ENCODE measurements at regions not wholly inside any gene's neighbourhood (a gene's known extent, or its start where the extent isn't known, plus 50 kb on each side); places are given as distances from the start of the nearest gene placed in this dataset.

- no peaks in the 10 kb centered on the region for H3K36me3 ChIP-seq (replicated peaks; ENCODE audit: low read depth, low read length)
- TF ChIP-seq, protein P1, sequence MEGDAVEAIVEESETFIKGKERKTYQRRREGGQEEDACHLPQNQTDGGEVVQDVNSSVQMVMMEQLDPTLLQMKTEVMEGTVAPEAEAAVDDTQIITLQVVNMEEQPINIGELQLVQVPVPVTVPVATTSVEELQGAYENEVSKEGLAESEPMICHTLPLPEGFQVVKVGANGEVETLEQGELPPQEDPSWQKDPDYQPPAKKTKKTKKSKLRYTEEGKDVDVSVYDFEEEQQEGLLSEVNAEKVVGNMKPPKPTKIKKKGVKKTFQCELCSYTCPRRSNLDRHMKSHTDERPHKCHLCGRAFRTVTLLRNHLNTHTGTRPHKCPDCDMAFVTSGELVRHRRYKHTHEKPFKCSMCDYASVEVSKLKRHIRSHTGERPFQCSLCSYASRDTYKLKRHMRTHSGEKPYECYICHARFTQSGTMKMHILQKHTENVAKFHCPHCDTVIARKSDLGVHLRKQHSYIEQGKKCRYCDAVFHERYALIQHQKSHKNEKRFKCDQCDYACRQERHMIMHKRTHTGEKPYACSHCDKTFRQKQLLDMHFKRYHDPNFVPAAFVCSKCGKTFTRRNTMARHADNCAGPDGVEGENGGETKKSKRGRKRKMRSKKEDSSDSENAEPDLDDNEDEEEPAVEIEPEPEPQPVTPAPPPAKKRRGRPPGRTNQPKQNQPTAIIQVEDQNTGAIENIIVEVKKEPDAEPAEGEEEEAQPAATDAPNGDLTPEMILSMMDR (IDR thresholded peaks at IDR 0.05; ENCODE audit: low read depth, low read length), result no peak
- TF ChIP-seq EZH2phosphoT487 (IDR thresholded peaks at IDR 0.05; ENCODE audit: low read depth), result no peak
- H3K9ac ChIP-seq (ENCODE audit: low read length), result no peak overlapping the region
- no peaks in the 10 kb centered on the region for H3K9me3 ChIP-seq (ENCODE audit: insufficient read depth, low read length)
- peaks cover 36% of the 10 kb centered on the region for H3K27me3 ChIP-seq (ENCODE audit: low read depth, low read length)
- no peak overlapping the region for H2AFZ ChIP-seq (ENCODE audit: low read depth, low read length)
- H3K4me2 ChIP-seq (ENCODE audit: low read length), result no peak overlapping the region
- H3K4me1 ChIP-seq (ENCODE audit: low read length), result no peaks in the 10 kb centered on the region
- H3K4me3 ChIP-seq (ENCODE audit: low read length), result no peak overlapping the region
- no peak overlapping the region for H3K27ac ChIP-seq (ENCODE audit: low read length)
- no peaks in the 10 kb centered on the region for H3K79me2 ChIP-seq (ENCODE audit: low read length)
- no peaks in the 10 kb centered on the region for H4K20me1 ChIP-seq (ENCODE audit: insufficient read depth, low read length)
Measured at GRCh38 chr11:19375440-19375839, 134.7 kb upstream of the E2F8 start.

DNA sequence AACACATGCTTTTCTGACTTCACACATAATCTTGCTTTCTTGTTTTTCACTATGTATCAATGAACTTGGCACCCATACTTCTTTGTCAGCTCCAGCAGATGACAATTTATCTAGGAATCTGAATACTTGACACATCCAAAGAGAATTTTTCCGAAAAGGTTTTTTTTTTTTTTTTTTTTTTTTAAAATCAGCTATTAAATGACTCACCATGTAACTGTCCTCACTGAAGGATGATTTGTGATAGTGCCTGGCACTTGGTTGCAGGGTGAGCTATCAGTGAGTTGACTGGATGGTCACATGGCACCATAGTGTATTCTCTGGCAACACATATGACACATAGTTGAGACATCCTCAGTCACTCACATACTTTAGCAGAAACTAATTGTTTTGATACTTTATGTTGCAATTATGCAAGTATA is 133.4 kb upstream of the E2F8 start:
- Histone ChIP-seq H3K4me3 (ENCODE audit: low read length) (no peak overlapping the region), H2AFZ (ENCODE audit: low read depth, low read length) (no peak overlapping the region), H3K36me3 (replicated peaks; ENCODE audit: low read depth, low read length) (no peaks in the 10 kb centered on the region), H3K79me2 (ENCODE audit: low read length) (no peaks in the 10 kb centered on the region), H3K27ac (ENCODE audit: low read length) (no peak overlapping the region), H4K20me1 (ENCODE audit: insufficient read depth, low read length) (no peaks in the 10 kb centered on the region), H3K4me2 (ENCODE audit: low read length) (no peak overlapping the region), H3K4me1 (ENCODE audit: low read length) (no peaks in the 10 kb centered on the region), H3K9ac (ENCODE audit: low read length) (no peak overlapping the region), H3K27me3 (ENCODE audit: low read depth, low read length) (peaks cover 37% of the 10 kb centered on the region), H3K9me3 (ENCODE audit: insufficient read depth, low read length) (no peaks in the 10 kb centered on the region)
- no peak for TF ChIP-seq EZH2phosphoT487 (IDR thresholded peaks at IDR 0.05; ENCODE audit: low read depth)
- TF ChIP-seq, protein P1 (IDR thresholded peaks at IDR 0.05; ENCODE audit: low read depth, low read length), result no peak

DNA sequence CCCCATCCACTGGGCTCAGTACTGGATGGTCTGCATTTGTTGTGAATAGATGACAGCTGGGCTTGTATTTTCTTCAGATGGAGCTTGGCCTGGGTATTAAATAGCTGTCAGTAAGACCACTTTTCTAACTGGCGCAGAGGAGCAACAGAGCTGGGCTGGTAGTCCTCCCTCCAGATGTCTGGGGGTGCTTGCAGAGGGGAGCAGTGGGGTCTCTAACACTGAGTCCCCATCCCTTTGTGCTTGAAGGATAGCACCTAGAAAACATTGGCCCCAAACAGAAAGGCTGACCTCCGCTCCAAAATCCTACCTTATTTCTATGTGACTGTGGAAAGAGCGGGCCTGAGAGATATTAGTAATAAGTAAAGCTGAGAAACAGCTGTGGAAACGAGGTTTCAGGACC is 131.6 kb upstream of the E2F8 start:
- no peaks in the 10 kb centered on the region for H3K4me1 ChIP-seq (ENCODE audit: low read length)
- H3K79me2 ChIP-seq (ENCODE audit: low read length), result no peaks in the 10 kb centered on the region
- H3K27ac ChIP-seq (ENCODE audit: low read length), result no peak overlapping the region

DNA sequence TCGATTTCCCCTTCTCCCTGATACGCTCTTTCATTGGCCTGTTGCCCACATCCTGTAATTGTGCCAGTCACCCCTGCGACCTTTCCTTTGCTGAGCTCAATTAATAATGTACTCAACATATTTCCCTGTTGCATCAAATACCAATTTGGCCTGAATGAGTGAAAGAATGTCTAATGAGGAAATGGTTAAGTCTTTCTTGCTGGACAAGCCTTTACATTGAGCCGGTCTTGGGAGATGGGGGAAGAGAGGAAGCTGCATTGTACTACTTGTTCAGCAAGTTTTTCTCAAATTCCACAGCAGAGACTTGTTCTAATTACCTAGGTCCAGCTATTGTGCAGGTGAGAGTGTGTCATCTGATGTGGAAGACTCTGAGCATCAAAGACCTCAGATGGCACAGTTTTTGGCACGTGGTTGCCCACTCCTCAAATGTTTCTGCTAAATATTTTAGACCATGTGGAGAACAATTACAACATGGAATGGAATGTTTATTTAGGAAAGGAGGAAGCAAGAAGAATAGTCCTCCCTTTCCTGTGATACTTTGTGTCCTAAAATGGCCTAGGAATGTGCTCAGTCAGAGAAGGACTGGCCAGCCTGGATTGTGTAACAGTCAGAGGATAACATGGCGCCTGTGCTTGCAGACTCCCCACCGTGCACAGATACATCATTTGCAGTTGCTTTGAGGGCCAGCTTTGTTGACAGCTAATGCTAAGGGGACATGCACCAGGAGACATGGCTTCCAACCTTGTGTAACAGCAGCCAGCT is 129.5 kb upstream of the E2F8 start:
- no peaks in the 10 kb centered on the region for H4K20me1 ChIP-seq (ENCODE audit: insufficient read depth, low read length)
- no peak overlapping the region for H3K4me3 ChIP-seq (ENCODE audit: low read length)
- H3K4me2 ChIP-seq (ENCODE audit: low read length), result no peak overlapping the region
- no peak overlapping the region for H2AFZ ChIP-seq (ENCODE audit: low read depth, low read length)
- peaks cover 34% of the 10 kb centered on the region for H3K27me3 ChIP-seq (ENCODE audit: low read depth, low read length)
- H3K9ac ChIP-seq (ENCODE audit: low read length), result no peak overlapping the region
- H3K79me2 ChIP-seq (ENCODE audit: low read length), result no peaks in the 10 kb centered on the region
- H3K9me3 ChIP-seq (ENCODE audit: insufficient read depth, low read length), result no peaks in the 10 kb centered on the region
- no peak for TF ChIP-seq EZH2phosphoT487 (IDR thresholded peaks at IDR 0.05; ENCODE audit: low read depth)
- TF ChIP-seq, protein P1 (IDR thresholded peaks at IDR 0.05; ENCODE audit: low read depth, low read length), result no peak
- H3K27ac ChIP-seq (ENCODE audit: low read length), result no peak overlapping the region
- H3K4me1 ChIP-seq (ENCODE audit: low read length), result no peaks in the 10 kb centered on the region
- H3K36me3 ChIP-seq (replicated peaks; ENCODE audit: low read depth, low read length), result no peaks in the 10 kb centered on the region

More for the DNA sequence above, 131.6 kb upstream of the E2F8 start:
- H3K27me3 ChIP-seq (ENCODE audit: low read depth, low read length), result peaks cover 45% of the 10 kb centered on the region
- H2AFZ ChIP-seq (ENCODE audit: low read depth, low read length), result no peak overlapping the region
- no peaks in the 10 kb centered on the region for H3K36me3 ChIP-seq (replicated peaks; ENCODE audit: low read depth, low read length)
- no peak overlapping the region for H3K4me2 ChIP-seq (ENCODE audit: low read length)
- no peaks in the 10 kb centered on the region for H4K20me1 ChIP-seq (ENCODE audit: insufficient read depth, low read length)
- TF ChIP-seq, protein P1 (IDR thresholded peaks at IDR 0.05; ENCODE audit: low read depth, low read length), result no peak
- TF ChIP-seq EZH2phosphoT487 (IDR thresholded peaks at IDR 0.05; ENCODE audit: low read depth), result no peak
- H3K9me3 ChIP-seq (ENCODE audit: insufficient read depth, low read length), result no peaks in the 10 kb centered on the region
- no peak overlapping the region for H3K9ac ChIP-seq (ENCODE audit: low read length)
- no peak overlapping the region for H3K4me3 ChIP-seq (ENCODE audit: low read length)
